ENCODE measurements at regions not wholly inside any gene's neighbourhood (a gene's known extent, or its start where the extent isn't known, plus 50 kb on each side); places are given as distances from the start of the nearest gene placed in this dataset.

- DNase-seq = no peak
- H3K27ac ChIP-seq = no peak overlapping the region
- TF ChIP-seq CTCF (IDR thresholded peaks at IDR 0.05) (no peak), POLR2A (IDR thresholded peaks at IDR 0.05) (no peak)
- WGBS, 4 donors = 86 to 94% (median 87%) methylated on average over 5 of the region's 5 CpGs
- intact Hi-C loops (cut with DNase I) = no loop called here
- no peak overlapping the region for H3K4me3 ChIP-seq
- H3K36me3 ChIP-seq (replicated peaks in 1 of 2) = no peaks in the 10 kb centered on the region
- no peaks in the 10 kb centered on the region for H3K9me3 ChIP-seq (replicated peaks in 1 of 3)
- H3K27me3 ChIP-seq = no peaks in the 10 kb centered on the region
- no peaks in the 10 kb centered on the region for H3K4me1 ChIP-seq (replicated peaks in 1 of 2)
These were observed 109.7 kb upstream of the GDF10 start for GRCh38 chr10:47190301-47190700.

- no peaks in the 10 kb centered on the region for H3K27me3 ChIP-seq
- WGBS, 4 donors = 94 to 98% (median 97%) methylated on average over 5 of the region's 5 CpGs
- H3K36me3 ChIP-seq (replicated peaks in 1 of 2) = no peaks in the 10 kb centered on the region
- TF ChIP-seq CTCF (IDR thresholded peaks at IDR 0.05) (no peak), POLR2A (IDR thresholded peaks at IDR 0.05) (no peak)
- no peak for DNase-seq
- H3K4me1 ChIP-seq (replicated peaks in 1 of 2) = no peaks in the 10 kb centered on the region
- no peak overlapping the region for H3K27ac ChIP-seq
- H3K4me3 ChIP-seq = no peak overlapping the region
- intact Hi-C loops (cut with DNase I) = no loop called here
- H3K9me3 ChIP-seq (replicated peaks in 1 of 3) = no peaks in the 10 kb centered on the region
These were observed 109.1 kb upstream of the GDF10 start for GRCh38 chr10:47190802-47191450.

GRCh38 chr10:47192273-47192672 is 107.7 kb upstream of the GDF10 start:
- Histone ChIP-seq H3K36me3 (replicated peaks in 1 of 2) (no peaks in the 10 kb centered on the region), H3K4me1 (replicated peaks in 1 of 2) (no peaks in the 10 kb centered on the region), H3K27me3 (no peaks in the 10 kb centered on the region), H3K27ac (no peak overlapping the region), H3K9me3 (replicated peaks in 1 of 3) (no peaks in the 10 kb centered on the region), H3K4me3 (no peak overlapping the region)
- TF ChIP-seq CTCF (IDR thresholded peaks at IDR 0.05) = no peak
- TF ChIP-seq POLR2A (IDR thresholded peaks at IDR 0.05) = no peak
- 80 to 90% (median 83%) methylated on average over 1 to 2 of the region's 2 CpGs for WGBS, 4 donors
- intact Hi-C loops (cut with DNase I) = no loop called here
- no peak for DNase-seq

GRCh38 chr10:47193666-47194065 is 106.3 kb upstream of the GDF10 start:
- DNase-seq = no peak
- TF ChIP-seq CTCF (IDR thresholded peaks at IDR 0.05) (no peak), POLR2A (IDR thresholded peaks at IDR 0.05) (no peak)
- no peaks in the 10 kb centered on the region for H3K9me3 ChIP-seq (replicated peaks in 1 of 3)
- WGBS, 4 donors = 88 to 95% (median 91%) methylated on average over 6 of the region's 6 CpGs
- no peaks in the 10 kb centered on the region for H3K27me3 ChIP-seq
- intact Hi-C loops (cut with DNase I) = no loop called here
- no peaks in the 10 kb centered on the region for H3K4me1 ChIP-seq (replicated peaks in 1 of 2)
- H3K4me3 ChIP-seq = no peak overlapping the region
- no peak overlapping the region for H3K27ac ChIP-seq
- H3K36me3 ChIP-seq (replicated peaks in 1 of 2) = no peaks in the 10 kb centered on the region
